ENCODE measurements at regions not wholly inside any gene's neighbourhood (a gene's known extent, or its start where the extent isn't known, plus 50 kb on each side); places are given as distances from the start of the nearest gene placed in this dataset.

GRCh38 chr20:23265226-23265625 lies 85.4 kb upstream of the NXT1 start:
- Histone ChIP-seq H3K14ac (replicated peaks; ENCODE audit: low read depth, low read length) (no peak overlapping the region), H4K20me1 (ENCODE audit: insufficient read depth, low read length) (no peaks in the 10 kb centered on the region), H3K23ac (ENCODE audit: low read depth, low read length) (no peak overlapping the region), H4K91ac (ENCODE audit: insufficient read depth, low read depth, low read length) (no peak overlapping the region), H2BK15ac (ENCODE audit: low read depth, low read length) (no peak overlapping the region), H2BK5ac (ENCODE audit: low read depth, low read length, poor library complexity, severe bottlenecking) (no peak overlapping the region), H2BK120ac (ENCODE audit: low read depth, low read length) (no peak overlapping the region), H3K56ac (ENCODE audit: extremely low read depth, insufficient read depth, low read length) (no peak overlapping the region), H3K4me3 (ENCODE audit: insufficient read depth, low read depth, low read length) (no peak overlapping the region), H3K9me1 (ENCODE audit: insufficient read depth, low read length) (no peaks in the 10 kb centered on the region), H3K18ac (ENCODE audit: low read depth, low read length) (no peak overlapping the region), H3K36me3 (ENCODE audit: control insufficient read depth, insufficient read depth, low read length) (no peaks in the 10 kb centered on the region), H2AK9ac (replicated peaks; ENCODE audit: low read depth, low read length, poor library complexity) (peak overlapping the region; percentile 55), H3K4ac (ENCODE audit: low read depth, low read length) (no peak overlapping the region), H3K27me3 (ENCODE audit: control insufficient read depth, insufficient read depth, low read length) (no peaks in the 10 kb centered on the region), H4K8ac (ENCODE audit: low read depth in 2 of 2, low read length in 2 of 2) (no peak overlapping the region), H4K5ac (ENCODE audit: low read depth, low read length) (no peak overlapping the region), H2AK5ac (ENCODE audit: low read depth, low read length) (no peak overlapping the region), H2BK20ac (ENCODE audit: low read depth, low read length) (no peak overlapping the region), H2AFZ (replicated peaks; ENCODE audit: low read length, poor library complexity) (peak overlapping the region; percentile 41), H3K4me1 (ENCODE audit: control insufficient read depth, insufficient read depth, low read length) (peaks cover 6% of the 10 kb centered on the region), H3K9me3 (ENCODE audit: control insufficient read depth, insufficient read depth, low read length) (peaks cover 4% of the 10 kb centered on the region), H3K9ac (ENCODE audit: low read depth, low read length) (no peak overlapping the region), H3K27ac (ENCODE audit: insufficient read depth, low read length) (no peak overlapping the region), H3K4me2 (ENCODE audit: low read depth, low read length) (no peak overlapping the region), H3K79me1 (ENCODE audit: low read depth in 1 of 2, low read length in 2 of 2) (no peaks in the 10 kb centered on the region)
- DNase-seq (peak; percentile 41), ATAC-seq (ENCODE audit: low read depth) (no peak; the same call in 1 of the 2 replicates)
- ChIA-PET CTCF (no interaction called here), POLR2A (ENCODE audit: unreplicated experiment) (no interaction called here)
- dilution Hi-C loops (cut with HindIII; ENCODE audit: low sequenced_read_pairs, unreplicated experiment) (no loop called here), intact Hi-C loops (cut with micrococcal nuclease) (no loop called here), in situ Hi-C loops (cut with MboI; ENCODE audit: low sequenced_read_pairs) (no loop called here)
- TF ChIP-seq RCOR1 (IDR thresholded peaks at IDR 0.05; ENCODE audit: insufficient replicate concordance, low read length), result no peak
- 35% methylated on average over 3 of the region's 8 CpGs; no CpG with 5 or more reads in 1 of the 2 experiments for WGBS, 2 experiments (ENCODE audit: extremely low coverage in 2 of 2, insufficient read length in 1 of 2)
- no TSS peak for BruUV-seq (replicated peaks)
